WTC11 (cell line): ENCODE measurements at regions not wholly inside any gene's neighbourhood (a gene's known extent, or its start where the extent isn't known, plus 50 kb on each side); places are given as distances from the start of the nearest gene placed in this dataset.

Experiments used
- CREB1 ChIP-seq: sonication (generic); formaldehyde crosslinking; IDR thresholded peaks from 2 replicates; pipeline ENCODE4 v1.8.0; 2023; ENCODE audit warnings: mild to moderate bottlenecking, missing genetic modification reagents
- CTCF ChIP-seq: fragments of 200-600 bp; IDR thresholded peaks from 2 replicates; pipeline ENCODE4 v1.8.0; 2022; ENCODE audit warnings: antibody characterized with exemption
- E2F1 ChIP-seq: sonication (generic); formaldehyde crosslinking; IDR thresholded peaks from 2 replicates; pipeline ENCODE4 v1.8.0; 2022; ENCODE audit warnings: mild to moderate bottlenecking, missing genetic modification reagents
- FOXP4 ChIP-seq: sonication (generic); formaldehyde crosslinking; IDR thresholded peaks from 2 replicates; pipeline ENCODE4 v1.8.0; 2022; ENCODE audit warnings: mild to moderate bottlenecking, missing genetic modification reagents
- KAT7 ChIP-seq: sonication (generic); formaldehyde crosslinking; IDR thresholded peaks from 2 replicates; pipeline ENCODE4 v1.8.1; 2023; ENCODE audit warnings: missing genetic modification reagents, mild to moderate bottlenecking, borderline replicate concordance
- NR1H2 ChIP-seq: sonication (generic); formaldehyde crosslinking; IDR thresholded peaks from 2 replicates; pipeline ENCODE4 v1.9.0; 2021; ENCODE audit warnings: mild to moderate bottlenecking, moderate library complexity, missing genetic modification reagents
- OVOL2 ChIP-seq: fragments of 250-450 bp; sonication (Bioruptor Pico); IDR thresholded peaks from 2 replicates; pipeline ENCODE4 v1.9.0; 2021; ENCODE audit warnings: mild to moderate bottlenecking, borderline replicate concordance
- SP1 ChIP-seq: sonication (generic); formaldehyde crosslinking; conservative IDR thresholded peaks from 2 replicates; pipeline ENCODE4 v1.8.1; 2022; ENCODE audit warnings: missing genetic modification reagents
- TEAD1 ChIP-seq: sonication (generic); formaldehyde crosslinking; IDR thresholded peaks from 2 replicates; pipeline ENCODE4 v1.8.0; 2022; ENCODE audit warnings: mild to moderate bottlenecking, missing genetic modification reagents
- TEAD4 ChIP-seq: sonication (generic); formaldehyde crosslinking; IDR thresholded peaks from 2 replicates; pipeline ENCODE4 v1.8.0; 2022; ENCODE audit warnings: mild to moderate bottlenecking, missing genetic modification reagents
- ZNF317 ChIP-seq: sonication (generic); formaldehyde crosslinking; IDR thresholded peaks from 2 replicates; pipeline ENCODE4 v1.8.1; 2023; ENCODE audit warnings: low read depth, mild to moderate bottlenecking, moderate library complexity, missing genetic modification reagents, borderline replicate concordance
- ZNF396 ChIP-seq: fragments of 250-450 bp; sonication (Bioruptor Pico); IDR thresholded peaks from 2 replicates; pipeline ENCODE4 v1.8.0; 2021; ENCODE audit warnings: mild to moderate bottlenecking, moderate library complexity, borderline replicate concordance
- ZNF423 ChIP-seq: fragments of 250-450 bp; sonication (Bioruptor Pico); IDR thresholded peaks from 2 replicates; pipeline ENCODE4 v2.1.2; 2022; ENCODE audit warnings: mild to moderate bottlenecking, moderate library complexity

- TF ChIP-seq CTCF (no peak), NR1H2 (CRISPR knock-in tag) (no peak), FOXP4 (CRISPR knock-in tag) (no peak), ZNF317 (CRISPR knock-in tag) (no peak), TEAD1 (CRISPR knock-in tag) (no peak), ZNF423 (no peak), E2F1 (CRISPR knock-in tag) (no peak), SP1 (CRISPR knock-in tag) (no peak), TEAD4 (CRISPR knock-in tag) (no peak), OVOL2 (no peak), CREB1 (no peak), ZNF396 (CRISPR knock-in tag) (no peak), KAT7 (CRISPR knock-in tag) (no peak)
These were observed 536.2 kb downstream of the TCERG1L start for GRCh38 chr10:130775311-130775710.
